HepG2 (cell line): ENCODE measurements at regions not wholly inside any gene's neighbourhood (a gene's known extent, or its start where the extent isn't known, plus 50 kb on each side); places are given as distances from the start of the nearest gene placed in this dataset.

Experiments
- CTCF ChIP-seq: sonication (generic); formaldehyde crosslinking; IDR thresholded peaks from 2 replicates; pipeline ENCODE4 v1.5.0; 2020; ENCODE audit warnings: mild to moderate bottlenecking, missing genetic modification reagents, moderate library complexity
- ELF1 ChIP-seq: sonication (generic); formaldehyde crosslinking; IDR thresholded peaks from 2 replicates; pipeline ENCODE4 v1.4.0; 2020; ENCODE audit warnings: missing genetic modification reagents
- EZH2 ChIP-seq: conservative IDR thresholded peaks from 2 replicates; pipeline ENCODE4 v1.6.1; 2012; ENCODE audit warnings: mild to moderate bottlenecking, low read depth, low read length, moderate library complexity
- MYC ChIP-seq: sonication (generic); formaldehyde crosslinking; IDR thresholded peaks from 2 replicates; pipeline ENCODE4 v1.9.0; 2021; ENCODE audit warnings: missing genetic modification reagents, borderline replicate concordance
- NONO ChIP-seq, 2 experiments: fragments of 450-650 bp in 1 of 2; sonication (generic) in 1 of 2; formaldehyde crosslinking in 1 of 2; IDR thresholded peaks in 1 of 2; conservative IDR thresholded peaks in 1 of 2; 2 replicates each; pipeline versions ENCODE4 v1.6.1 to v1.8.0; 2017 to 2022; ENCODE audit warnings: mild to moderate bottlenecking in 1 of 2, missing genetic modification reagents in 1 of 2, moderate library complexity in 1 of 2
- POLR2A ChIP-seq, 2 experiments: IDR thresholded peaks; 2 replicates each; pipeline ENCODE4 v1.6.1; 2011; ENCODE audit warnings: low read depth in 2 of 2, low read length in 2 of 2, mild to moderate bottlenecking in 1 of 2, moderate library complexity in 1 of 2; ENCODE audit not compliant: insufficient read depth in 1 of 2
- SRSF9 ChIP-seq: fragments of 200-400 bp; formaldehyde crosslinking; IDR thresholded peaks from 2 replicates; pipeline ENCODE4 v1.6.1; 2018; ENCODE audit warnings: borderline replicate concordance, mild to moderate bottlenecking, low read depth, low read length; ENCODE audit not compliant: insufficient read depth, poor library complexity, severe bottlenecking
- U2AF2 ChIP-seq: fragments of 200-400 bp; formaldehyde crosslinking; IDR thresholded peaks from 2 replicates; pipeline ENCODE4 v1.6.1; 2017; ENCODE audit warnings: low read depth, mild to moderate bottlenecking, low read length
- ZNF446 ChIP-seq: sonication (generic); formaldehyde crosslinking; IDR thresholded peaks from 2 replicates; pipeline ENCODE4 v1.5.0; 2020; ENCODE audit warnings: mild to moderate bottlenecking, missing genetic modification reagents
- ZNF503 ChIP-seq: sonication (generic); formaldehyde crosslinking; IDR thresholded peaks from 2 replicates; pipeline ENCODE4 v1.4.0; 2020; ENCODE audit warnings: missing genetic modification reagents
- ZSCAN12 ChIP-seq: sonication (generic); formaldehyde crosslinking; IDR thresholded peaks from 2 replicates; pipeline ENCODE4 v1.9.0; 2021; ENCODE audit warnings: mild to moderate bottlenecking, missing genetic modification reagents
- ZXDC ChIP-seq: sonication (generic); formaldehyde crosslinking; IDR thresholded peaks from 2 replicates; pipeline ENCODE4 v1.5.0; 2020; ENCODE audit warnings: mild to moderate bottlenecking, missing genetic modification reagents

- no peak for TF ChIP-seq CTCF (CRISPR knock-in tag)
- TF ChIP-seq ZNF446 (CRISPR knock-in tag), result no peak
- no peak for TF ChIP-seq ZSCAN12 (CRISPR knock-in tag)
- no peak for TF ChIP-seq ZXDC (CRISPR knock-in tag)
- TF ChIP-seq MYC (CRISPR knock-in tag), result no peak
- no peak for TF ChIP-seq SRSF9
- TF ChIP-seq ZNF503 (CRISPR knock-in tag), result no peak
- no peak for TF ChIP-seq U2AF2
- TF ChIP-seq POLR2A (IDR thresholded peaks at IDR 0.05; ENCODE audit: insufficient read depth in 1 of 2, low read depth in 2 of 2, low read length in 2 of 2), result no peak
- TF ChIP-seq EZH2, result no peak
- no peak for TF ChIP-seq NONO (IDR thresholded peaks at IDR 0.05)
- no peak for TF ChIP-seq NONO (CRISPR knock-in tag; conservative IDR thresholded peaks at IDR 0.05)
- TF ChIP-seq ELF1, result no peak
Observed at GRCh38 chr2:12548906-12549305, 167.8 kb upstream of the TRIB2 start.
